ENCODE measurements at regions not wholly inside any gene's neighbourhood (a gene's known extent, or its start where the extent isn't known, plus 50 kb on each side); places are given as distances from the start of the nearest gene placed in this dataset.

GRCh38 chr2:18911416-18911815 is 322.0 kb upstream of the NT5C1B start:
- Histone ChIP-seq H3K27ac (ENCODE audit: low read depth in 1 of 2, low read length in 1 of 2) (no peak overlapping the region), H3K4me1 (ENCODE audit: control insufficient read depth in 2 of 2, insufficient read depth in 2 of 2, low read length in 2 of 2) (no peaks in the 10 kb centered on the region), H3K36me3 (ENCODE audit: control insufficient read depth in 2 of 2, insufficient read depth in 2 of 2, low read length in 1 of 2) (no peaks in the 10 kb centered on the region), H3K4me3 (ENCODE audit: low read length in 2 of 2) (no peak overlapping the region), H3K27me3 (ENCODE audit: control insufficient read depth in 2 of 2, insufficient read depth in 1 of 2, low read length in 1 of 2) (no peaks in the 10 kb centered on the region), H3K9me3 (ENCODE audit: control insufficient read depth in 2 of 2, insufficient read depth in 1 of 2, low read length in 1 of 2) (no peaks in the 10 kb centered on the region)
- 96% methylated on average over 7 of the region's 7 CpGs for WGBS
- DNase-seq (ENCODE audit: low read depth in 6 of 9, low spot score in 9 of 9): no peak

DNA sequence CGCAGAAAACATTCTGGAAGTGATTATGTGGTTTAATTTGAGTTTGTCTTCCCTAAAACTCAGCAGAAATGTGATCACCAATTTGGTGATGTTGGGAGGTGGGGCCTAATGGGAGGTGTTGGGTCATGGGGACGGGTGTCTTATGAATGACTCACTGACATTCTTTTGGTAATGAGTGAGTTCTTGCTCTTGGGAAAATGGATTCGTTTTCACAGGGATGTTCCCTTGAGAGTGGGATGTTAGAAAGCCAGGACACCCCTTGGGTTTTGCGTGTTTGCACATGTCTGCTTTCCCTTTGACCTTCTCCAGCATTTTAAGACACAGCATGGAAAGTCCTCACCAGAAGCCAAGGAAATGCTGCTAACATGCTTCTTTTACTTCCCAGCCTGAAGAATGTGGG is 321.5 kb upstream of the NT5C1B start:
- no peak for DNase-seq (ENCODE audit: low read depth in 6 of 9, low spot score in 9 of 9)

GRCh38 chr2:18907937-18908336 is 318.6 kb upstream of the NT5C1B start:
- DNase-seq (ENCODE audit: low read depth in 6 of 9, low spot score in 9 of 9): no peak
- no peak overlapping the region for H3K27ac ChIP-seq (ENCODE audit: low read depth in 1 of 2, low read length in 1 of 2)
- no peak overlapping the region for H3K4me3 ChIP-seq (ENCODE audit: low read length in 2 of 2)
- no peaks in the 10 kb centered on the region for H3K36me3 ChIP-seq (ENCODE audit: control insufficient read depth in 2 of 2, insufficient read depth in 2 of 2, low read length in 1 of 2)
- H3K9me3 ChIP-seq (ENCODE audit: control insufficient read depth in 2 of 2, insufficient read depth in 1 of 2, low read length in 1 of 2): no peaks in the 10 kb centered on the region
- H3K4me1 ChIP-seq (ENCODE audit: control insufficient read depth in 2 of 2, insufficient read depth in 2 of 2, low read length in 2 of 2): no peaks in the 10 kb centered on the region
- no peaks in the 10 kb centered on the region for H3K27me3 ChIP-seq (ENCODE audit: control insufficient read depth in 2 of 2, insufficient read depth in 1 of 2, low read length in 1 of 2)
- WGBS: 89% methylated on average over 3 of the region's 3 CpGs

More for the DNA sequence above, 321.5 kb upstream of the NT5C1B start:
- Histone ChIP-seq H3K4me3 (ENCODE audit: low read length in 2 of 2) (no peak overlapping the region), H3K9me3 (ENCODE audit: control insufficient read depth in 2 of 2, insufficient read depth in 1 of 2, low read length in 1 of 2) (no peaks in the 10 kb centered on the region), H3K36me3 (ENCODE audit: control insufficient read depth in 2 of 2, insufficient read depth in 2 of 2, low read length in 1 of 2) (no peaks in the 10 kb centered on the region), H3K27me3 (ENCODE audit: control insufficient read depth in 2 of 2, insufficient read depth in 1 of 2, low read length in 1 of 2) (no peaks in the 10 kb centered on the region), H3K4me1 (ENCODE audit: control insufficient read depth in 2 of 2, insufficient read depth in 2 of 2, low read length in 2 of 2) (no peaks in the 10 kb centered on the region), H3K27ac (ENCODE audit: low read depth in 1 of 2, low read length in 1 of 2) (no peak overlapping the region)
- 84% methylated on average over 4 of the region's 4 CpGs for WGBS

- no peaks in the 10 kb centered on the region for H3K27me3 ChIP-seq (ENCODE audit: control insufficient read depth in 2 of 2, insufficient read depth in 1 of 2, low read length in 1 of 2)
- no peak overlapping the region for H3K4me3 ChIP-seq (ENCODE audit: low read length in 2 of 2)
- WGBS: 59% methylated on average over 2 of the region's 2 CpGs
- no peaks in the 10 kb centered on the region for H3K36me3 ChIP-seq (ENCODE audit: control insufficient read depth in 2 of 2, insufficient read depth in 2 of 2, low read length in 1 of 2)
- H3K4me1 ChIP-seq (ENCODE audit: control insufficient read depth in 2 of 2, insufficient read depth in 2 of 2, low read length in 2 of 2): no peaks in the 10 kb centered on the region
- no peaks in the 10 kb centered on the region for H3K9me3 ChIP-seq (ENCODE audit: control insufficient read depth in 2 of 2, insufficient read depth in 1 of 2, low read length in 1 of 2)
- DNase-seq (ENCODE audit: low read depth in 6 of 9, low spot score in 9 of 9): no peak
- H3K27ac ChIP-seq (ENCODE audit: low read depth in 1 of 2, low read length in 1 of 2): no peak overlapping the region
These were observed 318.1 kb upstream of the NT5C1B start for GRCh38 chr2:18907508-18907907.

DNA sequence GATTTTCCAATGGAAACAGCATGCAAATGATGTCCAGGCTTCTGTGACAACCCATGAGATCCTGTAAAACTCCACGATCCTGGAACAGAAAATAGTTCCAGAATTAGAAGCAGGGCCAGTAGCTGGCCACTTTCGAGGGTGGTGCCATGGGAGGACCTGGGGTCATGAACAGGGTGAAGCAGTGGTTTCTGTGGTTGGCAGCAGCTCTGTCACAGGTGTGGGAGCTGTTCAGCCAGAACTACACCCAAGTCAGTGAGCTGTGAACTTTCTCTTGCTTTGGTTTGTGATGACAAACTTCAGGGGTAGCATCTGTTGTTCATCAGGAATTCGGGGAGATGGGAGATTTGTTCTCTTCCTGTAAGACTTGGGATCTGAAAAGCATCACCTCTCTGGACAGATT is 314.4 kb upstream of the NT5C1B start:
- no peaks in the 10 kb centered on the region for H3K9me3 ChIP-seq (ENCODE audit: control insufficient read depth in 2 of 2, insufficient read depth in 1 of 2, low read length in 1 of 2)
- 78% methylated on average over 3 of the region's 3 CpGs for WGBS
- H3K4me1 ChIP-seq (ENCODE audit: control insufficient read depth in 2 of 2, insufficient read depth in 2 of 2, low read length in 2 of 2): no peaks in the 10 kb centered on the region
- DNase-seq (ENCODE audit: low read depth in 6 of 9, low spot score in 9 of 9): no peak
- H3K27me3 ChIP-seq (ENCODE audit: control insufficient read depth in 2 of 2, insufficient read depth in 1 of 2, low read length in 1 of 2): no peaks in the 10 kb centered on the region
- no peaks in the 10 kb centered on the region for H3K36me3 ChIP-seq (ENCODE audit: control insufficient read depth in 2 of 2, insufficient read depth in 2 of 2, low read length in 1 of 2)
- no peak overlapping the region for H3K27ac ChIP-seq (ENCODE audit: low read depth in 1 of 2, low read length in 1 of 2)
- no peak overlapping the region for H3K4me3 ChIP-seq (ENCODE audit: low read length in 2 of 2)

DNA sequence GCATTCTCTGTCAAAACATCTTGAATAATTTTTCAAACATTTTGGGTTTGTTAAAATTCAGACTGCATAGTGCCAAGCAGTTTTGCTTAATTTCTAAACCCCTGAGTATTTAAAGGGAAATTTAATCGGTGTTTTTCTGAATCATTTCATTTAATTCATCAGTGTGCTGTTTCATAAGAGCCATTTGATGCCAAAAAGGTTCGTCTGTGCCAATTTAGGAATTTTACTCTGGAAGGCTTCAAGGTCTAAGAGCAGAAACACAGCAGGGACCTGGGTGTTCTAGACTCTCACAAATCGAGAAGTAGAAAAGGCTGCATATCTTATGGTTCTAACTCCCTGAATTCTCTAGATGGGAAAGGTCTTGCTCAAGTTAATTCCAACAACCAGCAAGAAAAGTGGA is 311.9 kb upstream of the NT5C1B start:
- Histone ChIP-seq H3K27me3 (ENCODE audit: control insufficient read depth in 2 of 2, insufficient read depth in 1 of 2, low read length in 1 of 2) (no peaks in the 10 kb centered on the region), H3K4me3 (ENCODE audit: low read length in 2 of 2) (no peak overlapping the region), H3K4me1 (ENCODE audit: control insufficient read depth in 2 of 2, insufficient read depth in 2 of 2, low read length in 2 of 2) (no peaks in the 10 kb centered on the region), H3K27ac (ENCODE audit: low read depth in 1 of 2, low read length in 1 of 2) (no peak overlapping the region), H3K9me3 (ENCODE audit: control insufficient read depth in 2 of 2, insufficient read depth in 1 of 2, low read length in 1 of 2) (no peaks in the 10 kb centered on the region), H3K36me3 (ENCODE audit: control insufficient read depth in 2 of 2, insufficient read depth in 2 of 2, low read length in 1 of 2) (no peaks in the 10 kb centered on the region)
- no peak for DNase-seq (ENCODE audit: low read depth in 6 of 9, low spot score in 9 of 9)
- 88% methylated on average over 3 of the region's 3 CpGs for WGBS

DNA sequence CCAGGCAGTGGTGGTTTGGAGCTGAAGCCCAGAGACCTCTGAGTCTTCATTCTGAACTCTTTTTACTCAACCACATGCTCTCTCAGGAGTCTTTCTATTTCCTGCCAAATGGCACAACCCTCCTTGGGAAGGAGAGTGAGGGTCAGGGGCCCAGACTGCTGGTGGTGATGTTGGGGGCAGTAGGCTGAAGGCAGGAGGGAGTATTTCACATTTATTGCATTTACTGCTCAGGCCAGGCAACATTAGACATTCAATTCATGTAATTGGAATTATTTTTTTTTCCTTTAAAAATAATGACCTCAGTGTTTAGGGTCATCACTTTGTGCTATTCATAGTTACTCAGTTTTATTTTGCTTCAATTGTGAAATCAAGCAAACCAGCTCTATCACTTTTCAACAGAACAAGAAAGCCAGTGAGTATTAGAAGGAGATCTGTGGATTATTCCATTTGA is 311.3 kb upstream of the NT5C1B start:
- DNase-seq (ENCODE audit: low read depth in 6 of 9, low spot score in 9 of 9): no peak
- H3K4me1 ChIP-seq (ENCODE audit: control insufficient read depth in 2 of 2, insufficient read depth in 2 of 2, low read length in 2 of 2): no peaks in the 10 kb centered on the region
- no peaks in the 10 kb centered on the region for H3K27me3 ChIP-seq (ENCODE audit: control insufficient read depth in 2 of 2, insufficient read depth in 1 of 2, low read length in 1 of 2)
- H3K36me3 ChIP-seq (ENCODE audit: control insufficient read depth in 2 of 2, insufficient read depth in 2 of 2, low read length in 1 of 2): no peaks in the 10 kb centered on the region
- H3K27ac ChIP-seq (ENCODE audit: low read depth in 1 of 2, low read length in 1 of 2): no peak overlapping the region
- H3K4me3 ChIP-seq (ENCODE audit: low read length in 2 of 2): no peak overlapping the region
- no peaks in the 10 kb centered on the region for H3K9me3 ChIP-seq (ENCODE audit: control insufficient read depth in 2 of 2, insufficient read depth in 1 of 2, low read length in 1 of 2)

DNA sequence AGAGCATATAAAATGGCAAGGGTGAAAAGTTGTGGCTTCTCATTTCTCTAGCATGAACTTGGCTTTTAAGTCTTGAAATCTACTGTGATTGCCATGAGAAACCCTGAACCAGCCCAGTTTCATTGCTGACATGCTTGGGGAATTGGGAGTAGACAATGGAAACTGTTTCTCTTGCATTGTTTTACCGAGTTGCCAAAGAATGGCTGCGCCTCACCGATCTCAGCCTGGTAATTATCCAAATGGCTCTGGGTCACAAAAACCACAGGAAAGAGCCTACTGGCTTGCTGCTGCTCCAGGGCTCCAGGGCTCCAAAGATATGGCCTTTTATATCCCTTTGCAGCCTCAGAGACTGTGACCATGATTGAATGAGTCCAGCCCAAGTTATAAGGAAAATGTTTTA is 310.4 kb upstream of the NT5C1B start:
- 84% methylated on average over 3 of the region's 3 CpGs for WGBS
- Histone ChIP-seq H3K27me3 (ENCODE audit: control insufficient read depth in 2 of 2, insufficient read depth in 1 of 2, low read length in 1 of 2) (no peaks in the 10 kb centered on the region), H3K9me3 (ENCODE audit: control insufficient read depth in 2 of 2, insufficient read depth in 1 of 2, low read length in 1 of 2) (no peaks in the 10 kb centered on the region), H3K4me3 (ENCODE audit: low read length in 2 of 2) (no peak overlapping the region), H3K4me1 (ENCODE audit: control insufficient read depth in 2 of 2, insufficient read depth in 2 of 2, low read length in 2 of 2) (no peaks in the 10 kb centered on the region), H3K36me3 (ENCODE audit: control insufficient read depth in 2 of 2, insufficient read depth in 2 of 2, low read length in 1 of 2) (no peaks in the 10 kb centered on the region), H3K27ac (ENCODE audit: low read depth in 1 of 2, low read length in 1 of 2) (no peak overlapping the region)
- no peak for DNase-seq (ENCODE audit: low read depth in 6 of 9, low spot score in 9 of 9)

DNA sequence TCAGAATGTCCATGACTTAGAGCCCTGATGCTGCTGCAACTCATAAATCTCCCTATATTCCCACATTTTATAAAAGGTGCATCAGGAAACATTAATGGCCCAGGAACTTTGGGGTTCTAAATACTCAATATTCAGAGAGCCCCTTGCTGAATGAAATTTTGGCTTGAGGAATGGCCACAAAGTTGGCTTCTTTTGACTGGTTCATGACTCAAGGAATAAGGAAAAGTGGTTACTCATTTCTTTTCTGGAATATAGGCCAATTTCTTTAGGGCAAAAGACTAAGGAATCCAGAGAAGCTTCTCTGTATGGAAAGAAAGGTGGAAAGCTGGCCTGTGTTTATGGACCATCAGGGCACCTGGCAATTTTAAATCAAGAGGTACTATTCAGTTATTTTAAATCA is 308.9 kb upstream of the NT5C1B start:
- no peaks in the 10 kb centered on the region for H3K4me1 ChIP-seq (ENCODE audit: control insufficient read depth in 2 of 2, insufficient read depth in 2 of 2, low read length in 2 of 2)
- H3K9me3 ChIP-seq (ENCODE audit: control insufficient read depth in 2 of 2, insufficient read depth in 1 of 2, low read length in 1 of 2): no peaks in the 10 kb centered on the region
- H3K4me3 ChIP-seq (ENCODE audit: low read length in 2 of 2): no peak overlapping the region
- no peaks in the 10 kb centered on the region for H3K27me3 ChIP-seq (ENCODE audit: control insufficient read depth in 2 of 2, insufficient read depth in 1 of 2, low read length in 1 of 2)
- H3K27ac ChIP-seq (ENCODE audit: low read depth in 1 of 2, low read length in 1 of 2): no peak overlapping the region
- no peaks in the 10 kb centered on the region for H3K36me3 ChIP-seq (ENCODE audit: control insufficient read depth in 2 of 2, insufficient read depth in 2 of 2, low read length in 1 of 2)
- DNase-seq (ENCODE audit: low read depth in 6 of 9, low spot score in 9 of 9): no peak

- Histone ChIP-seq H3K36me3 (ENCODE audit: control insufficient read depth in 2 of 2, insufficient read depth in 2 of 2, low read length in 1 of 2) (no peaks in the 10 kb centered on the region), H3K4me1 (ENCODE audit: control insufficient read depth in 2 of 2, insufficient read depth in 2 of 2, low read length in 2 of 2) (no peaks in the 10 kb centered on the region), H3K27me3 (ENCODE audit: control insufficient read depth in 2 of 2, insufficient read depth in 1 of 2, low read length in 1 of 2) (no peaks in the 10 kb centered on the region), H3K4me3 (ENCODE audit: low read length in 2 of 2) (no peak overlapping the region), H3K27ac (ENCODE audit: low read depth in 1 of 2, low read length in 1 of 2) (no peak overlapping the region), H3K9me3 (ENCODE audit: control insufficient read depth in 2 of 2, insufficient read depth in 1 of 2, low read length in 1 of 2) (no peaks in the 10 kb centered on the region)
- no peak for DNase-seq (ENCODE audit: low read depth in 6 of 9, low spot score in 9 of 9)
- 84% methylated on average over 2 of the region's 2 CpGs for WGBS
These were observed 306.9 kb upstream of the NT5C1B start for GRCh38 chr2:18896125-18896764.
